Activated CD8-positive, alpha-beta T cell treated with anti-CD3 and anti-CD28 coated beads for 36 hours (primary cell): ENCODE measurements at regions not wholly inside any gene's neighbourhood (a gene's known extent, or its start where the extent isn't known, plus 50 kb on each side); places are given as distances from the start of the nearest gene placed in this dataset.

Source experiments
- ATAC-seq: fragments of 200-7000 bp; cut with Tn5 transposase; one replicate; pipeline ENCODE4 v1.10.0; 2021; ENCODE audit warnings: mild to moderate bottlenecking, moderate library complexity
- CTCF ChIA-PET: fragments of 350-600 bp; sonication (Branson Sonifier 250); formaldehyde crosslinking; loops from one replicate; lab custom pipeline; 2021; ENCODE audit warnings: antibody characterized with exemption; lab: Charles Lee
- POLR2A ChIA-PET: fragments of 350-600 bp; sonication (Branson Sonifier 250); formaldehyde crosslinking; loops from one replicate; lab custom pipeline; 2021; ENCODE audit warnings: antibody characterized with exemption; lab: Charles Lee
- DNase-seq: peaks from one replicate; pipeline ENCODE4 v3.0.0-alpha.2; 2020
- H3K27ac Mint-ChIP-seq: one replicate; pipeline ENCODE4 v1.8.0; 2021; ENCODE audit warnings: mild to moderate bottlenecking, mixed read lengths
- H3K27me3 Mint-ChIP-seq: one replicate; pipeline ENCODE4 v1.8.0; 2021; ENCODE audit warnings: mixed read lengths
- H3K36me3 Mint-ChIP-seq: one replicate; pipeline ENCODE4 v1.8.0; 2021; ENCODE audit warnings: low read depth, mixed read lengths
- H3K4me1 Mint-ChIP-seq: one replicate; pipeline ENCODE4 v1.8.0; 2021; ENCODE audit warnings: low read depth, mixed read lengths
- H3K4me3 Mint-ChIP-seq: one replicate; pipeline ENCODE4 v1.8.0; 2021; ENCODE audit warnings: mild to moderate bottlenecking, moderate library complexity, mixed read lengths
- H3K9me3 Mint-ChIP-seq: one replicate; pipeline ENCODE4 v1.8.0; 2021; ENCODE audit warnings: mixed read lengths
- intact Hi-C: fragments of 100-400 bp; cut with micrococcal nuclease; formaldehyde crosslinking; loops from one replicate; pipeline ENCODE4 v1.10.0; 2022
- TF ChIP-seq, protein P1 (sequence below): fragments of 200-600 bp; IDR thresholded peaks from one replicate; pipeline ENCODE4 v1.8.0; 2022; ENCODE audit warnings: antibody characterized with exemption, mild to moderate bottlenecking

DNA sequence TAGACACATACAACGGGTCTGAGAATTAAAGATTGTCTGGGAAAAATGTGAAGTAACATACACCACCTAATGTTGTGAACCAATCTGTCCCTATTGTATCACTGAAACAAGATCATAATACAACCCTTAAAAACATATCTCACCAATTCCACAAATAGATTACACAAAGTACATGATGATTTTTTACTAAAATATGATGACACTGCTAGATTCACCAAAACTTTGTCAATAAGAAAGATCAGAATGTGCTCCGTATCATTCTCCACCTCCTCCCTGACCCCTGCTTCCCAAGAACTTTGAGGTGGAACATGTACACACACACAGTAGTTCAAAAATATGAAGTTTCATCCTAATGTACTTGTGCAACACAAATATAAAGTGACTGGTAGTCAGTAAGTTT is 862.0 kb downstream of the PCDH18 start:
- no peak for ATAC-seq
- Mint-ChIP-seq H3K27me3 (no peaks in the 10 kb centered on the region), H3K36me3 (no peaks in the 10 kb centered on the region), H3K27ac (no peak overlapping the region), H3K9me3 (no peaks in the 10 kb centered on the region), H3K4me1 (no peaks in the 10 kb centered on the region), H3K4me3 (no peak overlapping the region)
- ChIA-PET POLR2A (no interaction called here), CTCF (no interaction called here)
- DNase-seq: no peak
- intact Hi-C loops: loop anchor here (5.0 kb wide), 1 partner anchor 1053 kb away; no protein-coding TSS in a partner anchor
- TF ChIP-seq, protein P1, sequence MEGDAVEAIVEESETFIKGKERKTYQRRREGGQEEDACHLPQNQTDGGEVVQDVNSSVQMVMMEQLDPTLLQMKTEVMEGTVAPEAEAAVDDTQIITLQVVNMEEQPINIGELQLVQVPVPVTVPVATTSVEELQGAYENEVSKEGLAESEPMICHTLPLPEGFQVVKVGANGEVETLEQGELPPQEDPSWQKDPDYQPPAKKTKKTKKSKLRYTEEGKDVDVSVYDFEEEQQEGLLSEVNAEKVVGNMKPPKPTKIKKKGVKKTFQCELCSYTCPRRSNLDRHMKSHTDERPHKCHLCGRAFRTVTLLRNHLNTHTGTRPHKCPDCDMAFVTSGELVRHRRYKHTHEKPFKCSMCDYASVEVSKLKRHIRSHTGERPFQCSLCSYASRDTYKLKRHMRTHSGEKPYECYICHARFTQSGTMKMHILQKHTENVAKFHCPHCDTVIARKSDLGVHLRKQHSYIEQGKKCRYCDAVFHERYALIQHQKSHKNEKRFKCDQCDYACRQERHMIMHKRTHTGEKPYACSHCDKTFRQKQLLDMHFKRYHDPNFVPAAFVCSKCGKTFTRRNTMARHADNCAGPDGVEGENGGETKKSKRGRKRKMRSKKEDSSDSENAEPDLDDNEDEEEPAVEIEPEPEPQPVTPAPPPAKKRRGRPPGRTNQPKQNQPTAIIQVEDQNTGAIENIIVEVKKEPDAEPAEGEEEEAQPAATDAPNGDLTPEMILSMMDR: no peak

DNA sequence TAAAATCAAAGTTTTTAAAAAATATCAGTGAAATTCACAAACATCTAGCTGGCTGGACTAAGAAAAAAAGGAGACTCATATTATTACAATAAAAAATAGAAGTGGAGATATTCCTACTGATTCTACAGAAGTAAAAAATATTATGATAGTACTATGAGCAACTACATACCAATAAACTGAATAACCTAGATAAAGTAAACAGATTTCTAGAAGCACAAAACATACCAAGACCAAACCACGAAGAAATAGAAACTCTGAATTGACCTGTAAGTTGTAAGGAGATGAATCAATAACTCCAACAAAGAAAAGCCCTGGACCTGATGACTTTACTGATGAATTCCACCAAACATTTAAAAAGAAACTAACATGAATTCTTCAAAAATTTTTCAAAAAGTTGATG is 867.3 kb downstream of the PCDH18 start:
- Mint-ChIP-seq H3K4me1 (no peaks in the 10 kb centered on the region), H3K9me3 (peaks cover 5% of the 10 kb centered on the region), H3K36me3 (no peaks in the 10 kb centered on the region), H3K4me3 (no peak overlapping the region), H3K27ac (no peak overlapping the region), H3K27me3 (no peaks in the 10 kb centered on the region)
- ATAC-seq (no peak), DNase-seq (no peak)
- intact Hi-C loops: no loop called here
- TF ChIP-seq, protein P1: no peak
- ChIA-PET CTCF (no interaction called here), POLR2A (no interaction called here)

- CTCF ChIA-PET: no interaction called here
- TF ChIP-seq, protein P1: no peak
- Mint-ChIP-seq H3K27ac (no peak overlapping the region), H3K36me3 (no peaks in the 10 kb centered on the region), H3K9me3 (peaks cover 5% of the 10 kb centered on the region), H3K4me1 (no peaks in the 10 kb centered on the region), H3K4me3 (no peak overlapping the region), H3K27me3 (no peaks in the 10 kb centered on the region)
- intact Hi-C loops: no loop called here
- DNase-seq (no peak), ATAC-seq (no peak)
- POLR2A ChIA-PET: no interaction called here
These were observed 869.8 kb downstream of the PCDH18 start for GRCh38 chr4:136662539-136662938.

- Mint-ChIP-seq H3K4me1 (no peaks in the 10 kb centered on the region), H3K9me3 (no peaks in the 10 kb centered on the region), H3K36me3 (no peaks in the 10 kb centered on the region), H3K27ac (no peak overlapping the region), H3K27me3 (no peaks in the 10 kb centered on the region), H3K4me3 (no peak overlapping the region)
- no peak for DNase-seq
- TF ChIP-seq, protein P1: no peak
- no peak for ATAC-seq
- ChIA-PET POLR2A (no interaction called here), CTCF (no interaction called here)
- intact Hi-C loops: no loop called here
These were observed 878.5 kb downstream of the PCDH18 start for GRCh38 chr4:136653640-136654406.

GRCh38 chr4:136651932-136652331 is 880.4 kb downstream of the PCDH18 start:
- Mint-ChIP-seq H3K4me3 (no peak overlapping the region), H3K36me3 (no peaks in the 10 kb centered on the region), H3K4me1 (no peaks in the 10 kb centered on the region), H3K9me3 (peaks cover 1% of the 10 kb centered on the region), H3K27me3 (no peaks in the 10 kb centered on the region), H3K27ac (no peak overlapping the region)
- intact Hi-C loops: no loop called here
- ChIA-PET POLR2A (no interaction called here), CTCF (interaction anchor here (1.5 kb wide), 1 partner anchor 13 kb away, joined by 3 read pairs; no protein-coding TSS in a partner anchor)
- no peak for ATAC-seq
- TF ChIP-seq, protein P1: no peak
- no peak for DNase-seq
